ENCODE measurements at regions not wholly inside any gene's neighbourhood (a gene's known extent, or its start where the extent isn't known, plus 50 kb on each side); places are given as distances from the start of the nearest gene placed in this dataset.

DNA sequence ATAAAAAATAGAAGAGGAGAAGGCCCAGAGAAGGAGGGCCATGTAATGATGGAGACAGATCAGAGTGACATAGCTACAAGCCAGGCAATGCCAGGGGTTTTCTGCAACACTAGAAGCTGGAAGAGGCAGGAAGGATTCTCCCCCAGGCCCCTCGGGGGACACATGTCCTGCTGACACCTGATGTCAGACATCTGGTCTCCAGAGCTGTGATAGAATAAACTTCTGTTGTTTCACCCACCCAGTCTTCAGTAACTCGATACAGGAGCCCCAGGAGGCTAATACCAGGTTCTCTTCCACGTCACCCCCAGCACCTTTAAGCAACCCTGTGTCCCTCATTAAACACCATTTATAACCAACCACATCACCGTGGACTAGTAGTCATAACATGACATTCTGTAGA is 94.9 kb downstream of the TMEM130 start:
- no peak overlapping the region for H3K4me3 Mint-ChIP-seq

DNA sequence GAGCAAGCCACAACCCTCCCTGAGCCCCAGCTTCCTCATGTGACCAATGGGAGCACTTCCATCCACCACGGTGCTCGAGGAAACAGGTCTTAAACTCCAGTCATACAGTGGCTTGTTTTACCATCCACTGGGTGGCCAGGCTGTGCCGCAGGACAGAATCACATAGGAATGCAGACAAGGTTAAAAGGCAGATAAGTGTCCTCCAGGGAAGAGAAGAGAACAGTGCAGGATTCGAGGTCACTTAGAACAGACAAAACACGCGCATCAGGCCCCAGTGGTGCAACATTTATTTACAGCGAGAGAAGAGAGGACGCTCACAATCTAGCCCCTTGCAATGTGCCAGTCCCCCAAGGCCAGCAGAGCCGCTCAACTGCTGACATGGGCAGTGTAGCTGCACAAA is 92.8 kb downstream of the TMEM130 start:
- no peak overlapping the region for H3K27ac ChIP-seq (ENCODE audit: low read depth, low read length)
- H3K4me3 Mint-ChIP-seq: no peak overlapping the region
- CTCF ChIA-PET: no interaction called here
- no peaks in the 10 kb centered on the region for H3K9me3 ChIP-seq (ENCODE audit: control insufficient read depth in 2 of 3, low read length in 3 of 3)
- H3K4me1 Mint-ChIP-seq: peaks cover 0 to 2% (median 0%) of the 10 kb centered on the region in 7 donors
- peaks cover 0 to 3% (median 0%) of the 10 kb centered on the region in 11 donors for H3K9me3 Mint-ChIP-seq
- POLR2A ChIA-PET: no interaction called here
- peak overlapping the region in 1 of 9 donors; percentile 47 for H3K27ac Mint-ChIP-seq
- DNase-seq (no peak), ATAC-seq (no peak)
- no peak overlapping the region for H3K4me3 ChIP-seq (ENCODE audit: low read length)
- H3K27me3 ChIP-seq (ENCODE audit: control insufficient read depth in 2 of 2, insufficient read depth in 2 of 2, low read length in 2 of 2): no peaks in the 10 kb centered on the region
- H3K36me3 Mint-ChIP-seq: peaks cover 0 to 4% (median 0%) of the 10 kb centered on the region in 5 donors
- H3K4me1 ChIP-seq (ENCODE audit: control insufficient read depth in 2 of 2, insufficient read depth in 2 of 2, low read length in 2 of 2): no peaks in the 10 kb centered on the region
- H3K27me3 Mint-ChIP-seq: peaks cover 0 to 24% (median 13%) of the 10 kb centered on the region in 5 donors
- intact Hi-C loops (cut with micrococcal nuclease): no loop called here
- no peaks in the 10 kb centered on the region for H3K36me3 ChIP-seq (ENCODE audit: control insufficient read depth in 2 of 3, insufficient read depth in 3 of 3, low read length in 3 of 3)

More for the DNA sequence above, 94.9 kb downstream of the TMEM130 start:
- Mint-ChIP-seq H3K27ac (no peak overlapping the region), H3K36me3 (peaks cover 0 to 4% (median 0%) of the 10 kb centered on the region in 5 donors), H3K27me3 (peaks cover 0 to 33% (median 21%) of the 10 kb centered on the region in 5 donors), H3K4me1 (peaks cover 0 to 3% (median 0%) of the 10 kb centered on the region in 7 donors), H3K9me3 (peaks cover 0 to 3% (median 0%) of the 10 kb centered on the region in 11 donors)
- ATAC-seq: no peak
- POLR2A ChIA-PET: no interaction called here
- DNase-seq: no peak
- Histone ChIP-seq H3K4me1 (ENCODE audit: control insufficient read depth in 2 of 2, insufficient read depth in 2 of 2, low read length in 2 of 2) (no peaks in the 10 kb centered on the region), H3K27ac (ENCODE audit: low read depth, low read length) (no peak overlapping the region), H3K36me3 (ENCODE audit: control insufficient read depth in 2 of 3, insufficient read depth in 3 of 3, low read length in 3 of 3) (no peaks in the 10 kb centered on the region), H3K4me3 (ENCODE audit: low read length) (no peak overlapping the region), H3K27me3 (ENCODE audit: control insufficient read depth in 2 of 2, insufficient read depth in 2 of 2, low read length in 2 of 2) (no peaks in the 10 kb centered on the region), H3K9me3 (ENCODE audit: control insufficient read depth in 2 of 3, low read length in 3 of 3) (no peaks in the 10 kb centered on the region)
- CTCF ChIA-PET: no interaction called here
- intact Hi-C loops (cut with micrococcal nuclease): no loop called here

- Mint-ChIP-seq H3K36me3 (peaks cover 0 to 4% (median 0%) of the 10 kb centered on the region in 5 donors), H3K27ac (no peak overlapping the region), H3K4me3 (no peak overlapping the region), H3K27me3 (peaks cover 0 to 15% (median 11%) of the 10 kb centered on the region in 5 donors), H3K9me3 (peaks cover 0 to 3% (median 0%) of the 10 kb centered on the region in 11 donors), H3K4me1 (no peaks in the 10 kb centered on the region)
- no peaks in the 10 kb centered on the region for H3K27me3 ChIP-seq (ENCODE audit: control insufficient read depth in 2 of 2, insufficient read depth in 2 of 2, low read length in 2 of 2)
- ChIA-PET POLR2A (no interaction called here), CTCF (no interaction called here)
- DNase-seq (no peak), ATAC-seq (no peak)
- H3K9me3 ChIP-seq (ENCODE audit: control insufficient read depth in 2 of 3, low read length in 3 of 3): no peaks in the 10 kb centered on the region
- intact Hi-C loops (cut with micrococcal nuclease): no loop called here
- no peak overlapping the region for H3K4me3 ChIP-seq (ENCODE audit: low read length)
- no peak overlapping the region for H3K27ac ChIP-seq (ENCODE audit: low read depth, low read length)
- no peaks in the 10 kb centered on the region for H3K4me1 ChIP-seq (ENCODE audit: control insufficient read depth in 2 of 2, insufficient read depth in 2 of 2, low read length in 2 of 2)
- no peaks in the 10 kb centered on the region for H3K36me3 ChIP-seq (ENCODE audit: control insufficient read depth in 2 of 3, insufficient read depth in 3 of 3, low read length in 3 of 3)
These were observed 91.4 kb downstream of the TMEM130 start for GRCh38 chr7:98778421-98778820.

DNA sequence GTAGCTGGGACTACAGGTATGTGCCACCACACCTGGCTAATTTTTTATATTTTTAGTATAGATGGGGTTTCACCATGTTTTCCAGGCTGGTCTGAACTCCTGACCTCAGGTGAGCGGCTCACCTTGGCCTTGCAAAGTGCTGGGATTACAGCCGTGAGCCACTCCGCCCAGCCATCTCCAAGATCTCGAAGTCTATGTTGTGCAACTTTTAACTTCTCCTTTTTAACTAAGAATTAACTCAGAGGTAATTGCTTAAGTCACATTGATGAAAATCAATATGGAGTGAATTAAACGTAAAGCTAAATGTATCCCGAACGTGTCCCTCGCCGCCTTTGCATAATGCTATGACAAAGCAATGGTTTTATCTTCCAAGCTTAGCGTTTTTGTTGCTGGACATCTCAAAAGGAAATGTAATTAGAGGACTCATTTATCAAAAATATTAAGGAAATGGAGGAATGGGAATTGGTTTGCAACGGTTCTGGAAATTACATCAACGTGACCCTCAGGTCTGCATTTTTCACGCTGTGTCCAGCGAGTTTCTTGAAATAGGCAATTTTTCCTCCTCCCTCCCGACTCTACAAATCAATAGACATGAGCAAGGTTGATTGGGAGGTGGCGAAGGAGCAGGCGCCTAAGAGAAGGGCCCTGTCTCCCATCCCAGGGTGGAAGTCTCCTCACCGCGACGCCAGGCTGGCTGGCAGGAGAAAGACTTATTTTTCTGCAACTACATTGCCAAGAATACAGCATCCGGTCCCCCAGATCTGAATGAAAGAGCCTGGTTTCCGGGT is 89.8 kb downstream of the TMEM130 start:
- ATAC-seq (no peak), DNase-seq (no peak)
- no peak overlapping the region for H3K4me3 Mint-ChIP-seq
- H3K27ac ChIP-seq (ENCODE audit: low read depth, low read length): no peak overlapping the region
- H3K4me1 Mint-ChIP-seq: peaks cover 0 to 2% (median 0%) of the 10 kb centered on the region in 7 donors
- ChIA-PET POLR2A (no interaction called here), CTCF (no interaction called here)
- H3K36me3 ChIP-seq (ENCODE audit: control insufficient read depth in 2 of 3, insufficient read depth in 3 of 3, low read length in 3 of 3): no peaks in the 10 kb centered on the region
- peaks cover 0 to 4% (median 0%) of the 10 kb centered on the region in 5 donors for H3K36me3 Mint-ChIP-seq
- intact Hi-C loops (cut with micrococcal nuclease): no loop called here
- H3K27ac Mint-ChIP-seq: no peak overlapping the region
- no peaks in the 10 kb centered on the region for H3K27me3 ChIP-seq (ENCODE audit: control insufficient read depth in 2 of 2, insufficient read depth in 2 of 2, low read length in 2 of 2)
- peaks cover 0 to 21% (median 17%) of the 10 kb centered on the region in 5 donors for H3K27me3 Mint-ChIP-seq
- no peak overlapping the region for H3K4me3 ChIP-seq (ENCODE audit: low read length)
- H3K9me3 ChIP-seq (ENCODE audit: control insufficient read depth in 2 of 3, low read length in 3 of 3): no peaks in the 10 kb centered on the region
- peaks cover 0 to 3% (median 0%) of the 10 kb centered on the region in 11 donors for H3K9me3 Mint-ChIP-seq
- H3K4me1 ChIP-seq (ENCODE audit: control insufficient read depth in 2 of 2, insufficient read depth in 2 of 2, low read length in 2 of 2): no peaks in the 10 kb centered on the region

GRCh38 chr7:98784216-98784785 is 85.5 kb downstream of the TMEM130 start:
- Mint-ChIP-seq H3K9me3 (peaks cover 0 to 3% (median 0%) of the 10 kb centered on the region in 11 donors), H3K4me3 (no peak overlapping the region), H3K4me1 (peaks cover 0 to 3% (median 0%) of the 10 kb centered on the region in 7 donors), H3K27ac (no peak overlapping the region), H3K36me3 (no peaks in the 10 kb centered on the region), H3K27me3 (peaks cover 0 to 18% (median 4%) of the 10 kb centered on the region in 5 donors)
- DNase-seq: no peak
- no peak for ATAC-seq
- intact Hi-C loops (cut with micrococcal nuclease): no loop called here
- Histone ChIP-seq H3K4me1 (ENCODE audit: control insufficient read depth in 2 of 2, insufficient read depth in 2 of 2, low read length in 2 of 2) (no peaks in the 10 kb centered on the region), H3K27me3 (ENCODE audit: control insufficient read depth in 2 of 2, insufficient read depth in 2 of 2, low read length in 2 of 2) (no peaks in the 10 kb centered on the region), H3K27ac (ENCODE audit: low read depth, low read length) (no peak overlapping the region), H3K9me3 (ENCODE audit: control insufficient read depth in 2 of 3, low read length in 3 of 3) (no peaks in the 10 kb centered on the region), H3K36me3 (ENCODE audit: control insufficient read depth in 2 of 3, insufficient read depth in 3 of 3, low read length in 3 of 3) (no peaks in the 10 kb centered on the region), H3K4me3 (ENCODE audit: low read length) (no peak overlapping the region)
- POLR2A ChIA-PET: no interaction called here
- CTCF ChIA-PET: no interaction called here

DNA sequence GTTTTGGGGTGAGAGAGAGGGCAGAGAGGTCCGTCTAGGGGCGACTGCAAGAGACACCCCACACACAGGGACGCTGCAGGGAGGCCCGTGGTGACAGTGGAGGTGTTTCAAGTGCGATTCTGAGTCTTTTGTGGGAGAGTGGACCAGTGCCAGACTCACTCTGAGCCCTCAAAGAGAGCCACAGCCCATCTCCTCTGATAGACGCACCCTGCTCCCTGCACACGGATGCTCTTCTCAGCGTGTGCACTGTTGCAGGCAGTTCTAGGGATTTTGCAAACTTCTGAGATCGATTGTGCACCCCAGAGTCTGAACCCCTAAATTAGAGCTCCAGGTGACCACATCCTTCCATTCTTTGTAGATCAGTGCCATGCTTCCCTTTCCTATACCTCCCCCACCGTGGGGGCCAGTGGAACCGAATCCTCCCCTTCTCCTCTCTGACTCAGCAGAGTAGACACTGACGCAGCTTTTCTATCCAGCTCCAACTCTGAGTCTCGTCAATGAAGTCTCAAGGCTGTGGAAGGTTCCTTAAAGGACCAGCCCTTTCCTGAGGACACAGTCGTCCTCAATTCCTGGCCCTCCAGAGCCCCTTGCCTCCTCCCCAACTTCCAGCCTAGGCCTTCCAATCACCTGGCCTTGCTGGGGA is 83.8 kb downstream of the TMEM130 start:
- intact Hi-C loops (cut with micrococcal nuclease): no loop called here
- H3K27me3 Mint-ChIP-seq: peaks cover 0 to 18% (median 4%) of the 10 kb centered on the region in 5 donors
- DNase-seq: no peak
- CTCF ChIA-PET: no interaction called here
- Histone ChIP-seq H3K4me3 (ENCODE audit: low read length) (no peak overlapping the region), H3K9me3 (ENCODE audit: control insufficient read depth in 2 of 3, low read length in 3 of 3) (no peaks in the 10 kb centered on the region), H3K36me3 (ENCODE audit: control insufficient read depth in 2 of 3, insufficient read depth in 3 of 3, low read length in 3 of 3) (no peaks in the 10 kb centered on the region), H3K27me3 (ENCODE audit: control insufficient read depth in 2 of 2, insufficient read depth in 2 of 2, low read length in 2 of 2) (no peaks in the 10 kb centered on the region), H3K27ac (ENCODE audit: low read depth, low read length) (no peak overlapping the region), H3K4me1 (ENCODE audit: control insufficient read depth in 2 of 2, insufficient read depth in 2 of 2, low read length in 2 of 2) (no peaks in the 10 kb centered on the region)
- no peaks in the 10 kb centered on the region for H3K36me3 Mint-ChIP-seq
- POLR2A ChIA-PET: no interaction called here
- no peak overlapping the region for H3K27ac Mint-ChIP-seq
- ATAC-seq: no peak
- peaks cover 0 to 3% (median 0%) of the 10 kb centered on the region in 11 donors for H3K9me3 Mint-ChIP-seq
- peaks cover 0 to 3% (median 0%) of the 10 kb centered on the region in 7 donors for H3K4me1 Mint-ChIP-seq
- H3K4me3 Mint-ChIP-seq: no peak overlapping the region
